GM19468 (cell line): ENCODE measurements at regions not wholly inside any gene's neighbourhood (a gene's known extent, or its start where the extent isn't known, plus 50 kb on each side); places are given as distances from the start of the nearest gene placed in this dataset.
"Not testable (repeated sequence)": the region's sequence is repeated elsewhere in the genome, so short reads cannot be mapped to it uniquely, and the experiment has no call there.

Source experiments
- ATAC-seq: cut with Tn5 transposase; IDR thresholded peaks from one replicate; pipeline ENCODE4 v1.9.1; 2021; ENCODE audit warnings: mild to moderate bottlenecking, moderate library complexity, moderate number of reproducible peaks; ENCODE audit not compliant: unreplicated experiment; ENCODE audit errors: extremely low read depth

DNA sequence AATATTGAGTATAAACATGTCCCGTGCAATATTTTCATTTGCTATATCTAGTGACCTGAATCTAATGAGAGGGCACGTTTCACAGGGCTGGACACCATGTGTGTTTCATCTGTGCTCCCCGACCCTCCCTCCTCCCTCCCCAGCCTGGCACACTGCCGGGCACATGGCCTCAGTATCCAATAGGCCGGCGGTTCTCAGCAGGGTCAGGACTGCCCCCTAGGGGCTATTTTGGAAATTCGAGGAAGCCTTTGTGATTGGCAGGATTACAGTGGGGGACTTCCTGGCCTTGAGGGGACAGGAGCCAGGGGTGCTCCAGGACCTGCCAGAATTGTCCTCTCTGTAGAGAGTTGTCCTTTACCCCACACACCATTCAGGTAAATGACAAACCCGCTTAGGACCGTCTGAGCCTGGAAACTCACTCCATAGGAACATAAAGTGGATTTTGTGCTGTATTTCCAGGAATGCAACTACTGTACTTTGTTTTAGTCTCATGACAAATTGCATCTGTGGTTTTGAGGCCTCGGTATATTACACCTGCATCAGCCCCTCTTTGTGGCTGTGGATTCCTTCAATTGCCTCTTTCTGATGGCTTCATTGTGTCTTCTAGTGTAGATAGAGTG, 109.5 kb upstream of the SIM2 start:
- ATAC-seq = no peak

DNA sequence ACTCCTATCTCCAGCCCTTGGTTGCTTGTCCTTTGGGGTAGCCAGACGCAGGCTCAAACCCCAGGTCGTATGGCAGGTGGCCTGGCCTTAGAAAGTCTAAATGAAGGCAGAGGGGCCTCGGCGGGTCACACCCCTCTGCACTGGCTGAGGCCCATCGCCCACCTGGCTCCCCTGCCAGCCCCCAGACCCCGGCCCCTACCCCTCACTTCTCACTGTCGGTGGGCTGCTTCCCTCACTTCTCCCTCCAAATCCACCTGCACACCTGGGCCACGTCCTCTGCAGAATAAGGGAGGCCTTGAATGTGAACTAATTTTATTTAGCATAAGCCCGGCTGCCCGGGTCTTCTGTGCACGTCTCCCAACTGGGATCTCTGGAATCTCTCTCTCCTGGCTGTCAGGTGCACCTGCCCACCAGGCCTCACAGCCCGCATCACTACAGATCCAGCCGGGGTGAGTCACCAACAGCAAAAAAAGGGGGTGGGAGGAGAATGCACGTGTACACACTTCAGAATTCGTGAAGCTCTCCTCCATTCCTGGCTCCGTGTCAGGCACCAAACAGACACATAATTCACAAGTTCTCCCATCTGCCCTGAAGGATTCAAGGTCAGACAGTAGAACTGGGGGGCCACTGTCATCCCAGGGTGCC, 107.5 kb upstream of the SIM2 start:
- ATAC-seq = no peak

DNA sequence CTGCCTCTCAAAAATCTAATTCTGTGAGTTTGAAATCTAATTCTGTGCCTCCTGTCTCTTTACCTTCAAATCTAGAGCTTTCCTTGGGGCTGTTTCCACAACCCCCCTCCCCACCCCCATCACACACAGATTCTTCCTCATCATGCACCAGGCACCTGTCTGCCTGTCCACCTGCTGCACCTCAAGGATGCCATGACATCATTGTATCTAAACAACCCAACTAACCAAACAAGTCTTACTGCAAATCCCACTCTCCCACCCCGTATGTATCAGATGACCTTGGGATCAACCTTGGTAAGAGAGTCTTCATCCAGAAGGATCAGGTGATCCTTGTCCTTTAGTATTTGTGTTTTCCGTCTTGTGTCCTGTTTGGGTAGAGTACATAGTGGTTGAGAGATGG, 102.7 kb upstream of the SIM2 start:
- ATAC-seq = no peak

- no peak for ATAC-seq
These were observed 97.6 kb upstream of the SIM2 start for GRCh38 chr21:36601362-36601761.

- ATAC-seq = no peak
These were observed 96.2 kb upstream of the SIM2 start for GRCh38 chr21:36602735-36603134.

DNA sequence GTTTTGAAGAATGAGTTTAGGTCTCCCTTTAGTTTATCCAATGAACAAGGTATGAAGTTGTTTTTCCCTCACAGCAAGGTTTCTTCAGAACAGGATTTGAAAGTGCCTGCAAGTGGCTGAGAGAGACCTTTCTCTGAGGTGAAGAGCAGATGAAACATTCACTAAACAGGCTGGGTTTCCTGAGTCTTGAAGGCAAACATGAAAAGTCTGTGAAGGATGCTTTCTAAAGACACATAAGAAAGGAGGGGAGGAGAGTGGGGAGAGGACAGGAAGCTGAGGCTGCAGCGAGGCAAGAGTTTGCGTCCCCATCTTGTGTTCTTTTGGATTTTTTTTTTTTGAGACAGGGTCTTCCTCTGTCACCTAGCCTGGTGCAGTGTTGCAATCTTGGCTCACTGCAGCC, 95.7 kb upstream of the SIM2 start:
- no peak for ATAC-seq

DNA sequence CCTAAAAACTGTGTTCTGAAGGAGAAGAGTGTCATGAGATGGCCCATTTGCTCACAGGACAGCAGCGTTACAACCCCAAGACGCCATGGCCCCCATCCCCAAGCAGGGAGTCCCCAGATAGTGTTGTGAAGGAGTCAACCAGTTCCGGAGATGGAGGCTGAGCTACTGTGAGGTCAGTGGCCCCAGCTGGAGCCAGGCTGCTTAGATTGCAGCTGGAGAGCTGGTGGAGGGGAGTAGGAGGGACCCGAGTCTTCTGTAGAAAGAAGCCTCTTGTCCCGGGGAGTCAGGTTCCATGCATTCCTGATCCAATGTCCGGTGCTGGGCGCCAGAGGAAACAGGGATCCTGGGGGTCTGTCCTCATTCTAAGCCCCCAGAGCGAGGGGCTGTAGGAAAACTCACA, 93.5 kb upstream of the SIM2 start:
- no peak for ATAC-seq

DNA sequence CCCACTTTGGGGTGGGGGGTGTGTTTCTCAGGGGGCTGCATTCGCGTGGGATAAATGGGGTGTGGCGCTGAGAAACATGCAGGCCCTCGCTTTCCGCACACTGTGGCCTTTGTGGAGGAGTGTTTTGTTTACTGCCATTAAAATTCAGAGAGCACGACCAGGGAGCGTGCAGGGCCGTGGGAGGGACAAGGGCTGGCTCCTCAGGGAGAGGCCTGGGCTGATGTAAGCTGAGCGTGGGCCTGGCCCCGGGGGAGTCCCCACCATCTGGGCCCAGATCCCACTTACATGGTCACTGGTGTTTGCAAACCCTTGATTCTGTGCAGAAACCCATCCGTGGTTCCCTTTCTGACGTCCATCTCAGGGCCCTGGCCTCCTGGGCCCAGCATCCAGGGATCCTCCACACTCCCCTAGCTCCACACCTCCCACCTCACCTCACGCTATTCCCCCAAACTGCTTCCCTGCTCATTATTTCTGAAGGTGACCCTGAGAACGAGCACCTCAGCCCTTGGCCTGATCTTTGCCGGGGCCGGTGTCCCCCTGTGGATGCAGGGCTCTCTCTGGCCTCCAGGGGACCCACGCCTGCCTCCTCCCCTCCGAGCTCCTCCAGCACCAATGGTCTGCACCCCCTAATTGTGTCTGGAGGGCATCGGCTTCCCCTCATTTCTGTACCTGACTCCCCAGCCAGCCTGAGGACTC, 92.5 kb upstream of the SIM2 start:
- no peak for ATAC-seq

GRCh38 chr21:36606983-36607325, 92.0 kb upstream of the SIM2 start:
- ATAC-seq = no peak

- ATAC-seq = no peak
These were observed 90.6 kb upstream of the SIM2 start for GRCh38 chr21:36608041-36608896.

- ATAC-seq = no peak
These were observed 90.1 kb upstream of the SIM2 start for GRCh38 chr21:36608897-36609225.

DNA sequence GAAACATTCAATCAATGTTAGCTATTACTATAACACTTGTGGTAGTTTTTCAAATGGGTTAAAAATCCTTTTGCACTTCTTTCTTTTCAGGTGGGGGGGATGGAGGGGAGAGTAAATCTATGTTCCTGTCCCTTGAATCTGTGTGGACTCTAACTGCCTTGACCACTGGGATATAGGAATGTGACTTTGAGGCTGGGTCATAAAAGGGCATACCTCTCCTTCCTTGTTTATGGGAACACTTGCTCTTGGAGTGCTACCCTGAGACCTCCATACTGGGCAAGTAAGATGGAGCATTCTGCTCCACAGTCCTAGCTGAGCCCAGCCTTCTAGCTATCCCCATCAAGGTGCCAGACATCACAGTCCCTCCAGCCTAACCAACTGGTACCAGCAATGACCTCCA, 89.3 kb upstream of the SIM2 start:
- ATAC-seq = no peak

DNA sequence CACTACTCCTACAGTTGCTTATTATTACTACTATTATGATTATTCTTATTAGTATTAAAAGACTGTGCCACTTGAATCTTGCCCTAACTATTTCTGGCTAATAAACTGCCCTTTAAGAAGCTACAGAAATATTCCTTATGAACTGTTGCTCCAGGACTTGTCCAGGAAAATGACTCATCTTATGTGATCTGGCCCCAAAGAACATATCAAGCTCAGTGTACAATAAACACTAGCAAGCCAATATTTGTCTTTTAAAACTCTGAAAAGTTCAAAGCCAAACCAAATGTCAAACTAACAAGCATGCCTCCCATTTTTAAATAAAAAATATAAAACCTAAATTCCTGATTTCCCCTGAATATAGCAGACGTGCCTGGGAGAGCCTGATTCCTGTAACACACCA, 88.7 kb upstream of the SIM2 start:
- no peak for ATAC-seq

- ATAC-seq = no peak
These were observed 88.0 kb upstream of the SIM2 start for GRCh38 chr21:36610935-36611334.

- no peak for ATAC-seq
These were observed 87.5 kb upstream of the SIM2 start for GRCh38 chr21:36611379-36611778.

GRCh38 chr21:36613059-36613458, 85.9 kb upstream of the SIM2 start:
- ATAC-seq = no peak

DNA sequence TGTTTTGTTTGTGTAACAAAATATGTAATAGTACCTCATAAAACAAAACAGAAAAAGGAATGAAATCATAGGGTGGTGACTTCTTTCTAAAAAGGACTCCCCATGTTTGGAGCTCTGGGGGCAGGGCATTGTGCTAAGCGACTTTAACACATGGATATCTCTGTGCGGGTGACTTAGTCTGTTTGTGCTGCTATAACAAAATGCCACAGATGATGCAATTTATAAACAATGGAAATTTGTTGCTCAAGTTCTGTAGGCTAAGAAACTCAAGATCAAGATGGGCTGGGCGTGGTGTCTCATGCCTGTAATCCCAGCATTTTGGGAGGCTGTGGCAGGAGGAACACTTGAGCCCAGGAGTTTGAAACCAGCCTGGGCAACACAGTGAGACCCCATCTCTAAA, 85.4 kb upstream of the SIM2 start:
- ATAC-seq = no peak

GRCh38 chr21:36615274-36615964, 83.5 kb upstream of the SIM2 start:
- no peak for ATAC-seq

GRCh38 chr21:36616773-36617172, 82.1 kb upstream of the SIM2 start:
- not testable (repeated sequence) for ATAC-seq

DNA sequence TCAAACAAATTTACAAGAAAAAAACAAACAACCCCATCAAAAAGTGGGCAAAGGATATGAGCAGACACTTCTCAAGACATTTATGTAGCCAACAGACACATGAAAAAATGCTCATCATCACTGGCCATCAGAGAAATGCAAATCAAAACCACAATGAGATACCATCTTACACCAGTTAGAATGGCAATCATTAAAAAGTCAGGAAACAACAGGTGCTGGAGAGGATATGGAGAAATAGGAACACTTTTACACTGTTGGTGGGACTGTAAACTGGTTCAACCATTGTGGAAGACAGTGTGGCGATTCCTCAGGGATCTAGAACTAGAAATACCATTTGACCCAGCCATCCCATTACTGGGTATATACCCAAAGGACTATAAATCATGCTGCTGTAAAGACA, 77.1 kb upstream of the SIM2 start:
- ATAC-seq = not testable (repeated sequence)

GRCh38 chr21:36624105-36624504, 74.8 kb upstream of the SIM2 start:
- no peak for ATAC-seq
